Astrocyte of the cerebellum (primary cell): ENCODE measurements at regions not wholly inside any gene's neighbourhood (a gene's known extent, or its start where the extent isn't known, plus 50 kb on each side); places are given as distances from the start of the nearest gene placed in this dataset.

Source experiments
- DNase-seq: peaks from one replicate; pipeline ENCODE4 v3.0.0-alpha.2; 2011; ENCODE audit warnings: low read depth
- H3K4me3 ChIP-seq: 2 replicates; pipeline ENCODE4 v1.5.1; 2011; ENCODE audit warnings: mild to moderate bottlenecking, low read depth, low read length, moderate library complexity
- in situ Hi-C: cut with HindIII; loops from 2 replicates; pipeline ENCODE4 v1.10.0; 2017; ENCODE audit warnings: low sequenced_read_pairs
- TF ChIP-seq, protein P1 (sequence below): IDR thresholded peaks from 2 replicates; pipeline ENCODE4 v1.5.1; 2012; ENCODE audit warnings: low read length, low read depth, moderate library complexity, mild to moderate bottlenecking; ENCODE audit errors: missing control alignments

DNA sequence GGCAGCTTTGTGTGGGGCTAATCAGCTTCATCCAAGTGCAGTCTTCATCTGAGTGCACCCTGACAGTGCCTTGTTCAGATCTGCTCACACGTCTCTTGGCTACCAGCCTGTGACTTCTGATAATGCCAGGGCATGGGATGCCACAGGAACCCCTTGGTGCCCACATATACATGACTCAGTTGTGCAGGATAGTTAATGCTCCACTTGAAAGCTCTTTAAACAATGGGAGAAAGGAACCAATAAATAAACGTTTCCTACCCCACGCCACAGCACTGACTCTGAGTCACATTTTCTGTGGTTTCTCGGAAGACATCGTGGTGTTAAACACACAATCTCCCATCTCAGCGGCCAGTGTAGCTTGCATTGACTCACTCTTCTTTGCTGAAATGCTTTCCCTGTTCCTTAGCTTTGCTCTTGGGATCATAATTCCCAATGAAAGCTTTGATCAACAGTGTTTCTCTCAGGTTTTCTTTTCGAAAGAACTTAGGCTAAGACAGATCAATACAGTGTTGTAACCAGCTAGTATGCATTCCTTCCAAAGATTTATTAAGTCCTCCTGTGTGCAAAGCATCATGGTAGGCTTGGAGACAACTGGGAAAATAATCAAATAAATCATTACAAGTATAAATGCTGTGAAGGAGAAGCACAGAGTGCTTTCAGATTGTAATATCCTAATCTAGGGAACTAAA is 142.0 kb downstream of the COPS8 start:
- no peak overlapping the region for H3K4me3 ChIP-seq
- DNase-seq = peak; percentile 92
- in situ Hi-C loops = no loop called here

DNA sequence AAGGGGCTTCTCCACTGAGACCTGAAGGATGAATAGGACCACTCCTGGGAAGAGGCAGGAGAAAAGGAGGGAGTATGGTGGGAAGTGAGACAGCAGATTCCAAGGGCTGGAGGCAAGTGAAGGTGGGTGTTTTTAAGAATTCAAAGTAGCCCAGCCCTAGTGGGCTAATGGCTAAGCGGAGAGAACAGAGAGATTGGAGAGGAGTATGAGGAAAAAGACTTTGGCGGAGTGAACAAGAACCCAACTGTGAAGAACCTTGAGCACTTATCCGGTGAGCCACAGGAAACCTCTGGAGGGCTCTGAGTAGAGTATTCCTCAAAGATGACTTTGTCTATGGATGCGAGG is 142.6 kb downstream of the COPS8 start:
- no peak overlapping the region for H3K4me3 ChIP-seq
- in situ Hi-C loops = no loop called here
- no peak for DNase-seq
- TF ChIP-seq, protein P1, sequence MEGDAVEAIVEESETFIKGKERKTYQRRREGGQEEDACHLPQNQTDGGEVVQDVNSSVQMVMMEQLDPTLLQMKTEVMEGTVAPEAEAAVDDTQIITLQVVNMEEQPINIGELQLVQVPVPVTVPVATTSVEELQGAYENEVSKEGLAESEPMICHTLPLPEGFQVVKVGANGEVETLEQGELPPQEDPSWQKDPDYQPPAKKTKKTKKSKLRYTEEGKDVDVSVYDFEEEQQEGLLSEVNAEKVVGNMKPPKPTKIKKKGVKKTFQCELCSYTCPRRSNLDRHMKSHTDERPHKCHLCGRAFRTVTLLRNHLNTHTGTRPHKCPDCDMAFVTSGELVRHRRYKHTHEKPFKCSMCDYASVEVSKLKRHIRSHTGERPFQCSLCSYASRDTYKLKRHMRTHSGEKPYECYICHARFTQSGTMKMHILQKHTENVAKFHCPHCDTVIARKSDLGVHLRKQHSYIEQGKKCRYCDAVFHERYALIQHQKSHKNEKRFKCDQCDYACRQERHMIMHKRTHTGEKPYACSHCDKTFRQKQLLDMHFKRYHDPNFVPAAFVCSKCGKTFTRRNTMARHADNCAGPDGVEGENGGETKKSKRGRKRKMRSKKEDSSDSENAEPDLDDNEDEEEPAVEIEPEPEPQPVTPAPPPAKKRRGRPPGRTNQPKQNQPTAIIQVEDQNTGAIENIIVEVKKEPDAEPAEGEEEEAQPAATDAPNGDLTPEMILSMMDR = no peak

More for the DNA sequence above, 142.0 kb downstream of the COPS8 start:
- TF ChIP-seq, protein P1 = no peak

DNA sequence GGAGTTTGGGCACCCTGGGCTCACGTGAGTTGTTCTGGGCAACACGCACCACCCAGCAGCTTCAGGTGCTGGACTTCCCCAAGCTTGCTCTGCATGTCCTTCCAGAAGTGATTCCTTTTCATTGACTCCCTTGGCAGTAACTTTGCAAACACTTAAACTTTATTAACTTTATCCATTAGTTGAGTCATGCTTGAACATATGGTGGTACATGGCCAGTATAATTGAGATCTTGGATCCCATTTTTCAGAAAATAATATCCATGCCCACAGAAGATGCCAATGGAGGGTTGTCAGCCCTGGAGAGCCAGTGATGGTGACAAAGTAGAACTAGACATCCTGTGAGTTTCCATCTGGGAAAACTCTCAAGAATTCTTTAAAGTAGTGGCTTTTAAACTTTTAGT is 144.2 kb downstream of the COPS8 start:
- no peak overlapping the region for H3K4me3 ChIP-seq
- in situ Hi-C loops = loop anchor here (10.0 kb wide), 1 partner anchor 65 kb away; no protein-coding TSS in a partner anchor
- TF ChIP-seq, protein P1 = no peak
- DNase-seq = no peak

DNA sequence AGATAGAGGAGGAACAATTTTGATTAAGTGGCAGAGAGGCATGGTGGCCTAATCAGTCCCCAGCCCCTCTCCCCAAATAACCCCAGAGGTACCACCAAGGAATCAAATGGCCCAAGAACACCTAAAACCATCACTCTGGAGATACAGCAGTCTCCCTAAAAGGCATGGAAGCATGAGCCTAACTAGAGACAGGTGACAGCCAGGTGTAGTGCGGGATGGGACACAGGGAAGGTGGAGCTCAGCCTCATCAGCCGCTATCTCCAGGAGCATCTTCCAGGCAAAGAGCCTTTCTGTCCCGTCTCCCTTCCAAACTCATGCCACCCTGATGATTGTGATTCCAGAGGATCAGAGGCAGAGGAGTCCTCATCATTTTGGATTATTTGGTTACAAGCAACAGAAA is 144.7 kb downstream of the COPS8 start:
- in situ Hi-C loops = loop anchor here (10.0 kb wide), 1 partner anchor 64 kb away; no protein-coding TSS in a partner anchor
- TF ChIP-seq, protein P1 = no peak
- DNase-seq = no peak
- H3K4me3 ChIP-seq = no peak overlapping the region

DNA sequence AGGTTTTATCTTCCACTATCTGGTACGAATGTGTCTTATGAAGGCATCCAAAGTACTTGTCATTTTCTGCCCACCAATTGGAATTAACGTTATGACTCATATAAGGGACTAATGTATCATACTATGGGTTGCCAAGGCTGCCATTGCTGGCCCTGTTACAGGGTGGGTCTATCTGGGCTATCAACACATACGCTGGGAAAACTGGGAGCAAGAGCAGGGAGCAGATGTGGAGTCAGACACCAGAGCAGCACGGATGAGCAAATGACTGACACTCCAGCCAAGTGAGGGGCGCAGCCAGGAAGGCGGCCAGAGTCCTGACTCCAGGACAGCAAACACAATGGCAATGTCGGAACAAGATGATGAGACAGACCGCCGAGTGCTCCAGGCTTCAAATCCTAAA is 145.9 kb downstream of the COPS8 start:
- TF ChIP-seq, protein P1 = no peak
- no peak for DNase-seq
- no peak overlapping the region for H3K4me3 ChIP-seq
- in situ Hi-C loops = loop anchor here (10.0 kb wide), 1 partner anchor 63 kb away; no protein-coding TSS in a partner anchor

DNA sequence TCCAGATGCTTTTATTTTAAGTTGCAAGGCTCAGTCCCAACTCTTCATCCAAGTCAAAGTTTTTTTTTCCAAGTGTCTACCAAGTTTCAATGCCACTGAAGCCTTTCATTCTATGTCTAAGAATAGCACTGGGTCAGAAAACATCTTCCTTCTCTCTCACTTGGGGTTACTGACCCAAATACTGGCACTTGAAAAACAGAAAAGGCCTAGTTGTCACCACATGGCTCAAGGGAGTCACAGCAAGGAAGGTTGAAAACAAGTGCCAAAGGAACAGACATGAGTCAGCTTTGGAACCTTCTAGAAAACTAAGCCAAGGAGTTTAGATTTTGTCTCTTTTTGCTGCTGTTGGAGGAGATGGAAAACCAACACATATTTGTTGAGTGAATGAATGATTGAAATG is 146.5 kb downstream of the COPS8 start:
- H3K4me3 ChIP-seq = no peak overlapping the region
- TF ChIP-seq, protein P1 = no peak
- DNase-seq = no peak
- in situ Hi-C loops = loop anchor here (10.0 kb wide), 1 partner anchor 63 kb away; no protein-coding TSS in a partner anchor

DNA sequence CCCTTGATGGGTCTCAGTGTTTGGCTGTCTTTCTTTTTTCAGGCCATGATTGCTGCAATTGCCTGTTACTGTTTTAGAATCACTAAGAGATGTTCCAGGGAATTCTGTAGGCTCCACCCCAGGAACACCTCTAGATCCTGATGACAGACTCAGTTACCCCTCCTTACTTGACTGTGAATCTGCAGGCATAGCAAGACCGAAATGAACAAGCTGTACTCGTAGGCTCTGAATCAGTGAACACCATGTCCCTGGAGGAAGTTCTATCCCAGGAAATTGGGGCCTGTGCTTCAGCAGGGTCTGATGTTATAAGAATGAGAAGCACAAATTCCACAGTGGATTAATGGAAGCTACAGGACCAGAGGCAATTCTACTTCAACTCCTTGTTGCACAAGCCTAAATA is 148.6 kb downstream of the COPS8 start:
- no peak overlapping the region for H3K4me3 ChIP-seq
- in situ Hi-C loops = loop anchor here (10.0 kb wide), 1 partner anchor 61 kb away; no protein-coding TSS in a partner anchor
- TF ChIP-seq, protein P1 = no peak
- DNase-seq = no peak
